ENCODE measurements at regions not wholly inside any gene's neighbourhood (a gene's known extent, or its start where the extent isn't known, plus 50 kb on each side); places are given as distances from the start of the nearest gene placed in this dataset.

- TF ChIP-seq CTCF (IDR thresholded peaks at IDR 0.05) (no peak), POLR2AphosphoS5 (IDR thresholded peaks at IDR 0.05) (no peak)
These were observed 79.8 kb upstream of the ADTRP start for GRCh38 chr6:11858439-11858838.
